Islet precursor cell (in vitro differentiated cells): ENCODE measurements at regions not wholly inside any gene's neighbourhood (a gene's known extent, or its start where the extent isn't known, plus 50 kb on each side); places are given as distances from the start of the nearest gene placed in this dataset.

Source experiments
- DNase-seq: peaks from one replicate; pipeline ENCODE4 v3.0.0-alpha.2; 2018

DNA sequence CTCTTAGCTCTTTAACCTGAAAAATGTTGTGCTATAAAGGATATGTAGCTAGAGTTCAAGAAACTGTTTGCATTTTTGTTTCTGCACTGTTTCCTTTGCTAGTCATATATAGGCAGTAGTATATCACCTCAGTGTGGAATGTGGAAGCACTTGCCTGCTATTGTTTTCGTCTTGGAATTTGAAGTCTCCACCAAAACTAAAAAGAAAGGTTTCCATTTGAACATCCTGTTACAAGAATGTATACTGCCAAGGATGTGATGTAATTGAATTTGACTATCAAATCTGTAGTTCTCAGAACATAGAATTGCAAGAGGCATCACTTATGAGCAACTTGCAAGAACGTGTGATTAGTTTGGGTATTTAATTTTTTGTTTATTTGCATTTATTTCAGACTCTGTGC is 51.1 kb upstream of the MEOX2 start:
- DNase-seq: no peak
